H1 (cell line): ENCODE measurements at regions not wholly inside any gene's neighbourhood (a gene's known extent, or its start where the extent isn't known, plus 50 kb on each side); places are given as distances from the start of the nearest gene placed in this dataset.

ENCODE experiments used
- CEBPB ChIP-seq: IDR thresholded peaks from 2 replicates; pipeline ENCODE4 v1.6.1; 2012; ENCODE audit warnings: low read depth, low read length
- CREB1 ChIP-seq: IDR thresholded peaks from 2 replicates; pipeline ENCODE4 v1.6.1; 2012; ENCODE audit warnings: inconsistent platforms
- CTBP2 ChIP-seq: IDR thresholded peaks from 2 replicates; pipeline ENCODE4 v1.7.0; 2011; ENCODE audit warnings: borderline replicate concordance, mild to moderate bottlenecking, moderate library complexity, mixed read lengths, low read length; ENCODE audit not compliant: insufficient read depth, insufficient read length
- EZH2 ChIP-seq: fragments of 200-600 bp; sonication (generic); IDR thresholded peaks from 2 replicates; pipeline ENCODE4 v1.7.1; 2012; ENCODE audit warnings: low read depth, mild to moderate bottlenecking, moderate library complexity, low read length, inconsistent platforms; ENCODE audit not compliant: severe bottlenecking
- HDAC2 ChIP-seq, 2 experiments: fragments of 300-600 bp in 1 of 2; sonication (generic) in 1 of 2; IDR thresholded peaks; 2 replicates each; pipeline ENCODE4 v1.6.1; 2011 to 2012; ENCODE audit warnings: low read depth in 2 of 2, low read length in 2 of 2, mild to moderate bottlenecking in 2 of 2, moderate library complexity in 2 of 2, borderline replicate concordance in 1 of 2, inconsistent platforms in 1 of 2
- KDM1A ChIP-seq: fragments of 200-600, 300-600 bp; sonication (generic); IDR thresholded peaks from 2 replicates; pipeline ENCODE4 v1.7.1; 2016; ENCODE audit warnings: mild to moderate bottlenecking, low read length, borderline replicate concordance
- TF ChIP-seq, protein P1 (sequence below), 3 experiments: IDR thresholded peaks; 1 replicate in 2 of 3; 2 replicates in 1 of 3; pipeline versions ENCODE4 v1.5.1 to v1.6.1; 2011; ENCODE audit warnings: low read length in 3 of 3, mild to moderate bottlenecking in 3 of 3, inconsistent platforms in 2 of 3, low read depth in 1 of 3, moderate library complexity in 1 of 3; ENCODE audit not compliant: insufficient read depth in 1 of 3; ENCODE audit errors: control extremely low read depth in 1 of 3

DNA sequence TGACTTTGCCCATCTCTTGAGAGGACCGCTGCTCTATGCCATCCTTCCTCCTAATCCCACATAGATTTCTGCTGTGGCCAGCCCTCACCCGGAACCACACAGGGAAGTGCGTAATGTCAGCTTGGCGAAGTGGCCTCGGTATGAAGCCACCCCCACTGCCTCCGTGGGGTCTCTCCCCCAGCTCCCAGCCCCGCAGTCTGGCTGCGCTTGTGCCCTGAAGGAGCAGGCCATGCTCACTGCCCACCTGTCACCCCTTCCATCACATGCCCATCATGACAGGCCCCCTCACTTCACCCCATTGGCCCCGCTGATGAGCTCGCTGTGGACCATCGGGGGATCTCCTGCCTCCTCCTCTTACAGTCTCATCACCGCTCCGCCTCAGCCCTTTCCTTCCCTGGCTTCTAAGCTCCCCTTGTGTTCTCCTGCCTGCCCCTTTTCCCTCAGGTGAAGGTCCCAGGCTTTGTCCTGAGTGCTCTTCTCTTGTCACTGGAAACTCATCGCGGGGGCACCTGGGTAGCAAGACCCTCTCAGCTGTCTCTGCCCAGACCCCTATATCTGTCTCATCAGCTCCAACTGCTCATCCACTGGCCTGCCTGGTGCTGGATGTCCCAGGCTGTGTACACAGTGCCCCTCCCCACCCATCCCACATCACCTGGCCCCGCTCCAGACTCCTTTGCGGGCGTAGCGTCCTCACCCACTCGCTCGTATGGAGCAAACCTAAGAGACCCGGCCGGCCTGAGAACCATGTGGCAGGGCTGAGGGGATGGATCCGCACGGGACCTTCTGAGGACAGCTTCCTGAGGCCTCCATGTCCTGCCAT is 81.7 kb downstream of the GLI2 start:
- TF ChIP-seq EZH2 (no peak), CTBP2 (no peak), CEBPB (no peak), CREB1 (no peak), HDAC2 (IDR thresholded peaks at IDR 0.05; ENCODE audit: borderline replicate concordance in 1 of 2, low read depth in 2 of 2, low read length in 2 of 2) (no peak), KDM1A (no peak)
- TF ChIP-seq, protein P1, sequence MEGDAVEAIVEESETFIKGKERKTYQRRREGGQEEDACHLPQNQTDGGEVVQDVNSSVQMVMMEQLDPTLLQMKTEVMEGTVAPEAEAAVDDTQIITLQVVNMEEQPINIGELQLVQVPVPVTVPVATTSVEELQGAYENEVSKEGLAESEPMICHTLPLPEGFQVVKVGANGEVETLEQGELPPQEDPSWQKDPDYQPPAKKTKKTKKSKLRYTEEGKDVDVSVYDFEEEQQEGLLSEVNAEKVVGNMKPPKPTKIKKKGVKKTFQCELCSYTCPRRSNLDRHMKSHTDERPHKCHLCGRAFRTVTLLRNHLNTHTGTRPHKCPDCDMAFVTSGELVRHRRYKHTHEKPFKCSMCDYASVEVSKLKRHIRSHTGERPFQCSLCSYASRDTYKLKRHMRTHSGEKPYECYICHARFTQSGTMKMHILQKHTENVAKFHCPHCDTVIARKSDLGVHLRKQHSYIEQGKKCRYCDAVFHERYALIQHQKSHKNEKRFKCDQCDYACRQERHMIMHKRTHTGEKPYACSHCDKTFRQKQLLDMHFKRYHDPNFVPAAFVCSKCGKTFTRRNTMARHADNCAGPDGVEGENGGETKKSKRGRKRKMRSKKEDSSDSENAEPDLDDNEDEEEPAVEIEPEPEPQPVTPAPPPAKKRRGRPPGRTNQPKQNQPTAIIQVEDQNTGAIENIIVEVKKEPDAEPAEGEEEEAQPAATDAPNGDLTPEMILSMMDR (IDR thresholded peaks at IDR 0.05; ENCODE audit: control extremely low read depth in 1 of 3, insufficient read depth in 1 of 3, low read depth in 1 of 3, low read length in 3 of 3), result no peak
